KMS-11 (cell line): ENCODE measurements at regions not wholly inside any gene's neighbourhood (a gene's known extent, or its start where the extent isn't known, plus 50 kb on each side); places are given as distances from the start of the nearest gene placed in this dataset.

ENCODE experiments used
- H2AFZ ChIP-seq: fragments of 200-600 bp; sonication (generic); 2 replicates; pipeline ENCODE4 v1.6.1; 2016; ENCODE audit warnings: antibody characterized with exemption, mixed run types, low read depth
- H3K27ac ChIP-seq: fragments of 200-600 bp; sonication (generic); 2 replicates; pipeline ENCODE4 v1.6.1; 2016; ENCODE audit warnings: mild to moderate bottlenecking, mixed run types
- H3K27me3 ChIP-seq: fragments of 200-600 bp; sonication (generic); 2 replicates; pipeline ENCODE4 v1.6.1; 2017; ENCODE audit warnings: mild to moderate bottlenecking, low read depth, mixed run types, moderate library complexity; ENCODE audit not compliant: insufficient read depth
- H3K36me3 ChIP-seq: fragments of 200-600 bp; sonication (generic); 2 replicates; pipeline ENCODE4 v1.6.1; 2017; ENCODE audit warnings: mild to moderate bottlenecking, mixed run types; ENCODE audit not compliant: insufficient read depth
- H3K4me1 ChIP-seq: fragments of 200-600 bp; sonication (generic); 2 replicates; pipeline ENCODE4 v1.6.1; 2016; ENCODE audit warnings: mild to moderate bottlenecking, low read depth, mixed run types; ENCODE audit not compliant: poor library complexity, severe bottlenecking
- H3K4me2 ChIP-seq: fragments of 200-600 bp; sonication (generic); 2 replicates; pipeline ENCODE4 v1.7.0; 2016; ENCODE audit warnings: mild to moderate bottlenecking, mixed run types
- H3K4me3 ChIP-seq: fragments of 200-600 bp; sonication (generic); IDR thresholded peaks from 2 replicates; pipeline ENCODE4 v1.6.1; 2017; ENCODE audit warnings: low read depth, low read length, mixed read lengths; ENCODE audit not compliant: insufficient read depth
- H3K79me2 ChIP-seq: fragments of 200-600 bp; sonication (generic); 2 replicates; pipeline ENCODE4 v1.6.1; 2016; ENCODE audit warnings: low read depth, mixed run types; ENCODE audit not compliant: insufficient read depth
- H3K9ac ChIP-seq: fragments of 200-600 bp; sonication (generic); 2 replicates; pipeline ENCODE4 v1.6.1; 2016; ENCODE audit warnings: mild to moderate bottlenecking, mixed run types
- H4K20me1 ChIP-seq: fragments of 200-600 bp; sonication (generic); 2 replicates; pipeline ENCODE4 v1.6.1; 2016; ENCODE audit warnings: mild to moderate bottlenecking, mixed run types; ENCODE audit not compliant: insufficient read depth
- CTCF ChIP-seq: fragments of 200-600 bp; sonication (generic); conservative IDR thresholded peaks from 2 replicates; pipeline ENCODE4 v1.6.1; 2017; ENCODE audit warnings: low read depth, mild to moderate bottlenecking, antibody characterized with exemption, low read length, moderate library complexity, mixed read lengths

- no peak overlapping the region for H3K4me3 ChIP-seq
- no peaks in the 10 kb centered on the region for H3K36me3 ChIP-seq
- H4K20me1 ChIP-seq, result no peaks in the 10 kb centered on the region
- H3K4me1 ChIP-seq, result no peaks in the 10 kb centered on the region
- H3K79me2 ChIP-seq, result no peaks in the 10 kb centered on the region
- no peaks in the 10 kb centered on the region for H3K27me3 ChIP-seq
- H2AFZ ChIP-seq, result no peak overlapping the region
- H3K9ac ChIP-seq, result no peak overlapping the region
- H3K4me2 ChIP-seq, result no peak overlapping the region
- no peak for TF ChIP-seq CTCF
- no peak overlapping the region for H3K27ac ChIP-seq
Observed at GRCh38 chr12:92504594-92504981, 198.2 kb upstream of the PLEKHG7 start.

- H3K9ac ChIP-seq, result no peak overlapping the region
- no peak for TF ChIP-seq CTCF
- H3K4me3 ChIP-seq, result no peak overlapping the region
- H3K4me1 ChIP-seq, result no peaks in the 10 kb centered on the region
- no peak overlapping the region for H3K4me2 ChIP-seq
- no peaks in the 10 kb centered on the region for H4K20me1 ChIP-seq
- no peaks in the 10 kb centered on the region for H3K27me3 ChIP-seq
- H2AFZ ChIP-seq, result no peak overlapping the region
- H3K36me3 ChIP-seq, result no peaks in the 10 kb centered on the region
- no peaks in the 10 kb centered on the region for H3K79me2 ChIP-seq
- H3K27ac ChIP-seq, result no peak overlapping the region
Observed at GRCh38 chr12:92503971-92504593, 198.7 kb upstream of the PLEKHG7 start.

- Histone ChIP-seq H3K27ac (no peak overlapping the region), H3K9ac (no peak overlapping the region), H3K36me3 (no peaks in the 10 kb centered on the region), H4K20me1 (no peaks in the 10 kb centered on the region), H3K4me1 (no peaks in the 10 kb centered on the region), H3K4me3 (no peak overlapping the region), H3K79me2 (no peaks in the 10 kb centered on the region), H3K4me2 (no peak overlapping the region), H2AFZ (no peak overlapping the region), H3K27me3 (no peaks in the 10 kb centered on the region)
- TF ChIP-seq CTCF, result no peak
Observed at GRCh38 chr12:92503029-92503931, 199.5 kb upstream of the PLEKHG7 start.

GRCh38 chr12:92502417-92503028 is 200.3 kb upstream of the PLEKHG7 start:
- no peak overlapping the region for H3K9ac ChIP-seq
- no peak overlapping the region for H2AFZ ChIP-seq
- H3K27ac ChIP-seq, result no peak overlapping the region
- no peak for TF ChIP-seq CTCF
- no peaks in the 10 kb centered on the region for H3K36me3 ChIP-seq
- no peak overlapping the region for H3K4me3 ChIP-seq
- no peaks in the 10 kb centered on the region for H3K27me3 ChIP-seq
- no peaks in the 10 kb centered on the region for H4K20me1 ChIP-seq
- H3K4me1 ChIP-seq, result no peaks in the 10 kb centered on the region
- no peaks in the 10 kb centered on the region for H3K79me2 ChIP-seq
- H3K4me2 ChIP-seq, result no peak overlapping the region
